Upper lobe of left lung (tissue), 4 donors: ENCODE measurements at regions not wholly inside any gene's neighbourhood (a gene's known extent, or its start where the extent isn't known, plus 50 kb on each side); places are given as distances from the start of the nearest gene placed in this dataset.

Source experiments
- POLR2A ChIP-seq, 4 donors: fragments of 450-650 bp; IDR thresholded peaks; one replicate each; pipeline ENCODE4 v1.5.1; 2016 to 2017; ENCODE audit warnings: antibody characterized with exemption in 4 of 4, mild to moderate bottlenecking in 2 of 4
- POLR2AphosphoS5 ChIP-seq, 2 donors: sonication (generic); formaldehyde crosslinking; IDR thresholded peaks; one replicate each; pipeline ENCODE4 v1.5.1; 2017; ENCODE audit warnings: antibody characterized with exemption in 2 of 2
- TF ChIP-seq, protein P1 (sequence below), 6 experiments: fragments of 450-650 bp in 4 of 6; fragments of 200-600 bp in 2 of 6; sonication (generic) in 2 of 6; IDR thresholded peaks; one replicate each; pipeline ENCODE4 v1.5.1; 2016 to 2019; ENCODE audit warnings: antibody characterized with exemption in 6 of 6

DNA sequence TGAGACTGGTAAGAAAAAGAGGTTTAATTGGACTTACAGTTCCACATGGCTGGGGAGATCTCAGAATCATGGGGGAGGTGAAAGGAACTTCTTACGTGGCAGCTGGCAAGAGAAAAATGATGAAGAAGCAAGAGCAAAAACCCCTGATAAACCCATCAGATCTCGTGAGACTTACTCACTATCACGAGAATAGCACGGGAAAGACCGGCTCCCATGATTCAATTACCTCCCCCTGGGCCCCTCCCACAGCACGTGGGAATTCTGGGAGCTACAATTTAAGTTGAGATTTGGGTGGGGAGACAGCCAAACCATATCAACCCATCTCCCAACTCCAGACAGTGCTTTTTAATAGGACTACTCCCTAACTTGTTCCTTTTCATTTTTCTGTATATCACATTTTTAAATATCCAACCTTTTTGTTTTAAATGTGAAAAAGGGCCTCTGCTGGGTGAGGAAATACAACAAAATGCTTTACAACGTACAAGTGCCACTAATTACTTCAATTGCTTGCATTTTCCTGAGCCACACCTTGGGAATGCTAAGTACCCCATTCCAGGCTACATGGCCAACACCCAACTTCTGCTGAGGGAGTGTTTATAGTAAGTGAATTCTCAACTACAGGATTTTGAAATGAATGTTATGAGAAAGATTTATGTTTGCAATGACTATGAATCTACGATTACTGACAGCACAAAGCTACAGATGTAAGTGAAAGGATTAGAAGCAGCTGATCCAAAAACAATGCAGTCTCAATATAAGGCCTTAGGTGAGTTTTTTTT is 294.1 kb upstream of the CD180 start:
- TF ChIP-seq, protein P1, sequence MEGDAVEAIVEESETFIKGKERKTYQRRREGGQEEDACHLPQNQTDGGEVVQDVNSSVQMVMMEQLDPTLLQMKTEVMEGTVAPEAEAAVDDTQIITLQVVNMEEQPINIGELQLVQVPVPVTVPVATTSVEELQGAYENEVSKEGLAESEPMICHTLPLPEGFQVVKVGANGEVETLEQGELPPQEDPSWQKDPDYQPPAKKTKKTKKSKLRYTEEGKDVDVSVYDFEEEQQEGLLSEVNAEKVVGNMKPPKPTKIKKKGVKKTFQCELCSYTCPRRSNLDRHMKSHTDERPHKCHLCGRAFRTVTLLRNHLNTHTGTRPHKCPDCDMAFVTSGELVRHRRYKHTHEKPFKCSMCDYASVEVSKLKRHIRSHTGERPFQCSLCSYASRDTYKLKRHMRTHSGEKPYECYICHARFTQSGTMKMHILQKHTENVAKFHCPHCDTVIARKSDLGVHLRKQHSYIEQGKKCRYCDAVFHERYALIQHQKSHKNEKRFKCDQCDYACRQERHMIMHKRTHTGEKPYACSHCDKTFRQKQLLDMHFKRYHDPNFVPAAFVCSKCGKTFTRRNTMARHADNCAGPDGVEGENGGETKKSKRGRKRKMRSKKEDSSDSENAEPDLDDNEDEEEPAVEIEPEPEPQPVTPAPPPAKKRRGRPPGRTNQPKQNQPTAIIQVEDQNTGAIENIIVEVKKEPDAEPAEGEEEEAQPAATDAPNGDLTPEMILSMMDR (IDR thresholded peaks at IDR 0.05): no peak
- peak in 1 of 4 donors; percentile 33 for TF ChIP-seq POLR2A (IDR thresholded peaks at IDR 0.05)
- peak in 1 of 2 donors; percentile 31 for TF ChIP-seq POLR2AphosphoS5 (IDR thresholded peaks at IDR 0.05)
